ENCODE measurements at regions not wholly inside any gene's neighbourhood (a gene's known extent, or its start where the extent isn't known, plus 50 kb on each side); places are given as distances from the start of the nearest gene placed in this dataset.

DNA sequence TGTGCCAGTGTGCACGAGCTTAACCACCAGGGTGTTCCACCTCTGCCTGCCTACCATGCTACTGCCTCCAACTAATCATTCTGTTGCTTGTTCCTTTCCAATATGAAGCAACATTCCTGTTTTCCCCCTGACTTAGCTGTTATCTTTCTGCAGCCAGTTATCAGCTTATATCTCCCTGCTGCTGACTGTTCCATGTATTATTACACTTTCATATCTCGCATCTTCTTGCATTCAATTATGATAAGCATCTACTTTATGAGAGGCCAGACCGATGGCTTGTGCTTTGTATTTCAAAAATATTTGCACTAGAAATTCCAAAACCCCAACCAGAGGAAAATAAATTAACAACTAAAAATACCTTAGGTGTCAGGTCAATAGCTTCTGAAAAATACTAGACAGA is 394.0 kb upstream of the BRINP1 start:
- in situ Hi-C loops (cut with HindIII; ENCODE audit: low pct_unique_long_range_greater_than_20kb, low sequenced_read_pairs), result no loop called here
- no peak for DNase-seq (ENCODE audit: low read depth in 1 of 2, low spot score in 1 of 2)
- no peak for TF ChIP-seq JUND (IDR thresholded peaks at IDR 0.05; ENCODE audit: low read depth)

GRCh38 chr9:119761812-119762211 is 392.6 kb upstream of the BRINP1 start:
- DNase-seq (ENCODE audit: low read depth in 1 of 2, low spot score in 1 of 2), result no peak
- no peak for TF ChIP-seq JUND (IDR thresholded peaks at IDR 0.05; ENCODE audit: low read depth)
- in situ Hi-C loops (cut with HindIII; ENCODE audit: low pct_unique_long_range_greater_than_20kb, low sequenced_read_pairs), result no loop called here

GRCh38 chr9:119758990-119759389 is 389.8 kb upstream of the BRINP1 start:
- in situ Hi-C loops (cut with HindIII; ENCODE audit: low pct_unique_long_range_greater_than_20kb, low sequenced_read_pairs), result no loop called here
- no peak for DNase-seq (ENCODE audit: low read depth in 1 of 2, low spot score in 1 of 2)
- no peak for TF ChIP-seq JUND (IDR thresholded peaks at IDR 0.05; ENCODE audit: low read depth)

DNA sequence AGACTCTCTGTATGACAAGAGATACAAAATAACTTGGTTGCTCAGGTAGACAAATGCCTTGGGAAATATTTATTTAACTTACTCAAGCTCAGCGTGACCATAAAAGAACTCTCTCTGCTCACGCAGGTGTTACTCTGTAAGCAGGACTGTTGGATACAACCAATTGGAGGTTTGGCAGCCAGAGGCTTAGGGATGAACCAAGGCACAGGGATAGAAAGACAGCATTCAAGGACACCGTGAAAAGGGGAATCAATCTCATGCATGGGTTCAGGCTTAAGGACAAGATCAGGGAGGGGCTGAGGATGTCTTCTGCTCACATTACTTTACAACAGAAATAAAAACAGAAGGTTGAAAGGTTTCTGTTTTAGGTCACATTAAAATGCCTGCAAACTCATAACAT is 389.0 kb upstream of the BRINP1 start:
- no peak for TF ChIP-seq JUND (IDR thresholded peaks at IDR 0.05; ENCODE audit: low read depth)
- in situ Hi-C loops (cut with HindIII; ENCODE audit: low pct_unique_long_range_greater_than_20kb, low sequenced_read_pairs), result no loop called here
- no peak for DNase-seq (ENCODE audit: low read depth in 1 of 2, low spot score in 1 of 2)

GRCh38 chr9:119739476-119739875 is 370.2 kb upstream of the BRINP1 start:
- no peak for DNase-seq (ENCODE audit: low read depth in 1 of 2, low spot score in 1 of 2)
- in situ Hi-C loops (cut with HindIII; ENCODE audit: low pct_unique_long_range_greater_than_20kb, low sequenced_read_pairs), result no loop called here
- TF ChIP-seq JUND (IDR thresholded peaks at IDR 0.05; ENCODE audit: low read depth), result no peak

DNA sequence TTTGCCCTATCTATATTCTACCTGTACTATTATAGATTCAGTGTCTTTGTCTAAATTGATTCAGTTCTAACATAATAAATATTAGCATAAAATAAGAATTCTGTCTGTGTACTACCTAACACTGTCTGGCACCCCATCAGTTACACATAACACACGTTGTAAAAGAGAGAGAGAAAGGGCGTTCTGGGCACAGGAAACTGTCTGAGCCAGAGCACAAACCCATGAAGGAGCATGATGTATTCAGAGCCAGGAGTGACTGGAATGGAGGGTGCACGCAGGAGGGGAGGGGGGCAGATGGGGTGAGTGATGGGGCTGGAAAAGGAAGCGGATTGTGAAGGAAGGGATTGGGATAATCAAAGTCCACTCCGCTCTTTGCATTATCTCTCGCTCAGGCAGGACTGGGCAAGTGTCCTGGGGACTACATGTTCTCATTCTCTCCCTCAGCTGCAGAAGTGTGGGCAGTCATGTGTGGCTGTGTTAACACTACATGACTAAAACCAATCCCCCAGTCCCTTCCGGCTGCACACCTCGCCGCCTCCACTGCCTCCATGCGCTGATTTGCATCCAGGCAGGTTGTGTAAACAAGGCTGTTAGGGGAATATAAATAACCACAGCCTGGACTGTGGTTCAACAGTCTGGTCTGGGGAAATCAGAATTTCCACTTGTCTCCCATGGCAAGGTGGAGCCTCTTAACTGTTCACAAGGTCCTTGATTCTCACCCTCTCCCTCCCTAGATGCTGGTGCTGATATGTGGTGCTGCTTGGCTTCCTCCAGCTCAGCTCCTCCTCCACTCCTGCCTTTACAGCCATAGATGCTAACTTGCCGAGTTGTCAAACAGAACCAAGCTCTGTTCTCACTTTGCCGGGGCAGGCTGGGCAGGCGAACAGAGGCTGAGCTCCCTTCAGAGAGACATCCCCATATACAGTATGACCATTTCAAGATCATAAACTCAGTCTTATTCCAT is 367.5 kb upstream of the BRINP1 start:
- in situ Hi-C loops (cut with HindIII; ENCODE audit: low pct_unique_long_range_greater_than_20kb, low sequenced_read_pairs), result no loop called here
- no peak for TF ChIP-seq JUND (IDR thresholded peaks at IDR 0.05; ENCODE audit: low read depth)
- no peak for DNase-seq (ENCODE audit: low read depth in 1 of 2, low spot score in 1 of 2)

- in situ Hi-C loops (cut with HindIII; ENCODE audit: low pct_unique_long_range_greater_than_20kb, low sequenced_read_pairs), result no loop called here
- no peak for TF ChIP-seq JUND (IDR thresholded peaks at IDR 0.05; ENCODE audit: low read depth)
Observed at GRCh38 chr9:119727988-119728387, 358.8 kb upstream of the BRINP1 start.

GRCh38 chr9:119726035-119726434 is 356.8 kb upstream of the BRINP1 start:
- in situ Hi-C loops (cut with HindIII; ENCODE audit: low pct_unique_long_range_greater_than_20kb, low sequenced_read_pairs), result no loop called here
- DNase-seq (ENCODE audit: low read depth in 1 of 2, low spot score in 1 of 2), result no peak
- TF ChIP-seq JUND (IDR thresholded peaks at IDR 0.05; ENCODE audit: low read depth), result no peak

More at GRCh38 chr9:119727988-119728387, 358.8 kb upstream of the BRINP1 start:
- DNase-seq (ENCODE audit: low read depth in 1 of 2, low spot score in 1 of 2), result no peak

- in situ Hi-C loops (cut with HindIII; ENCODE audit: low pct_unique_long_range_greater_than_20kb, low sequenced_read_pairs), result no loop called here
- no peak for DNase-seq (ENCODE audit: low read depth in 1 of 2, low spot score in 1 of 2)
- TF ChIP-seq JUND (IDR thresholded peaks at IDR 0.05; ENCODE audit: low read depth), result no peak
Observed at GRCh38 chr9:119722384-119722783, 353.1 kb upstream of the BRINP1 start.

DNA sequence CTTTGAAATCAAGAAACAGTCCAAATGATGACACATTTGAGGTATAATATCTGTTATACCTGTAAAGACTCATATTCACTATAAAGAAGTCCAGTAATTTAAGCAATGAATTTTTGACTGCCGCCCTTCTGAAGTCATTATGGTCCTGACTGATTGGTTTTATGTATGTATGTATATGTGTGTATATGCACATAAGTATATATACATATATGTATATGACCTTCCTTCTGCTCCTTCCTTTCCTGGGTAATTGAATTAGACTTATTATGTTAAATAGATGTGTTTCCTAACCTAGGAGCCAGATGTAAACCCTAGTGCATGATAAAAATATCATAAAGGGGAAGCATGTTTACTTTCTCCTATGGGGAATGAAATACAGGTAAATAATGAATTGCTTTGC is 343.1 kb upstream of the BRINP1 start:
- in situ Hi-C loops (cut with HindIII; ENCODE audit: low pct_unique_long_range_greater_than_20kb, low sequenced_read_pairs), result no loop called here
- no peak for DNase-seq (ENCODE audit: low read depth in 1 of 2, low spot score in 1 of 2)
- TF ChIP-seq JUND (IDR thresholded peaks at IDR 0.05; ENCODE audit: low read depth), result no peak

DNA sequence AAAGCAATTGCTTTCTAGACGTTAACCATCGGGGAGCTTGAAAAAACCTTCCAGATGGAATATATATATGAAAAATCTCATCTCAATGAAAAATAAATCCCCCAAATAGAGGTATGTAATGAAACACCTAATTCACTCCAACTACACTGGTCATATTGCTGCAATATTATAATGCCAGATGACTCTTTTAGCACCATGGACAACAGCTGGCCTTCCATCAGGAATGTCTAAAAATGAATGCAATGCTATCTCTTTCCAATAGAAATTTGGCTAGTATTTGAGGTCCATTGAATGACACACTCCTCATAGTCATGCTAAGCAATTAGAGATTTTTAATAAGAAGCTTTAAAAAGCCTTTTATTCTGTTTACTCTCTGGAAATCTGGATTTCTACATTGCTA is 340.2 kb upstream of the BRINP1 start:
- in situ Hi-C loops (cut with HindIII; ENCODE audit: low pct_unique_long_range_greater_than_20kb, low sequenced_read_pairs), result no loop called here

GRCh38 chr9:119707228-119707845 is 338.1 kb upstream of the BRINP1 start:
- in situ Hi-C loops (cut with HindIII; ENCODE audit: low pct_unique_long_range_greater_than_20kb, low sequenced_read_pairs), result no loop called here
- TF ChIP-seq JUND (IDR thresholded peaks at IDR 0.05; ENCODE audit: low read depth), result no peak
- no peak for DNase-seq (ENCODE audit: low read depth in 1 of 2, low spot score in 1 of 2)

More for the DNA sequence above, 340.2 kb upstream of the BRINP1 start:
- no peak for DNase-seq (ENCODE audit: low read depth in 1 of 2, low spot score in 1 of 2)
- no peak for TF ChIP-seq JUND (IDR thresholded peaks at IDR 0.05; ENCODE audit: low read depth)

DNA sequence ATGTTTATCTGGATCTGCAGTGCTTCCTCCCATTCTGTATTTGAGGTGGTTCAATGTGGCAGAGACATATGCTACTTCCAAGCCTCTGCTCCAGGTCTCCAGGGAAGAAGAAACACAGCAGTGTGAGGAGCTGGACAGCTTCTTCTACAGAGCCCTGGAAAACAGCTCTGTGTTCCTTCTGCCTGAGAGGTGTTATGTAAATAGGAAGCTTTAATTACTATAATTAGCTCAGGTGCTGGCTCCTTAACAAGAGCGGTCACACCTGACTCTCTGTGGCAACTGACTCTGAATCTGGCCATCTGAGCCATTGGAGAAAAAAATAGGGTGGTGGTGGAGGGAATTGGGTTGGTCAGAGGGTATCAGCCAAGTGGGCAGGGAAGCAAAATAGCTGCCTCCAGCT is 332.4 kb upstream of the BRINP1 start:
- TF ChIP-seq JUND (IDR thresholded peaks at IDR 0.05; ENCODE audit: low read depth), result no peak
- in situ Hi-C loops (cut with HindIII; ENCODE audit: low pct_unique_long_range_greater_than_20kb, low sequenced_read_pairs), result no loop called here
- no peak for DNase-seq (ENCODE audit: low read depth in 1 of 2, low spot score in 1 of 2)

Data from T47D (cell line).